HG03060 (cell line): ENCODE measurements at regions not wholly inside any gene's neighbourhood (a gene's known extent, or its start where the extent isn't known, plus 50 kb on each side); places are given as distances from the start of the nearest gene placed in this dataset.
"Not testable (repeated sequence)": the region's sequence is repeated elsewhere in the genome, so short reads cannot be mapped to it uniquely, and the experiment has no call there.

Experiments used
- ATAC-seq: cut with Tn5 transposase; IDR thresholded peaks from one replicate; pipeline ENCODE4 v1.9.1; 2021; ENCODE audit warnings: low read depth, moderate number of reproducible peaks; ENCODE audit not compliant: unreplicated experiment

GRCh38 chr10:121128164-121128563, 277.0 kb downstream of the WDR11 start:
- no peak for ATAC-seq

GRCh38 chr10:121129266-121129665, 278.1 kb downstream of the WDR11 start:
- no peak for ATAC-seq

- ATAC-seq = no peak
Observed at GRCh38 chr10:121130382-121130781, 279.2 kb downstream of the WDR11 start.

- ATAC-seq = no peak
Observed at GRCh38 chr10:121131014-121131413, 279.9 kb downstream of the WDR11 start.

- ATAC-seq = no peak
Observed at GRCh38 chr10:121131426-121132265, 280.5 kb downstream of the WDR11 start.

- no peak for ATAC-seq
Observed at GRCh38 chr10:121132273-121132672, 281.1 kb downstream of the WDR11 start.

- no peak for ATAC-seq
Observed at GRCh38 chr10:121133901-121134300, 282.7 kb downstream of the WDR11 start.

GRCh38 chr10:121134711-121135110, 283.5 kb downstream of the WDR11 start:
- no peak for ATAC-seq

- no peak for ATAC-seq
Observed at GRCh38 chr10:121135512-121135911, 284.4 kb downstream of the WDR11 start.

- ATAC-seq = no peak
Observed at GRCh38 chr10:121137533-121137932, 286.4 kb downstream of the WDR11 start.

- no peak for ATAC-seq
Observed at GRCh38 chr10:121138112-121138860, 287.1 kb downstream of the WDR11 start.

GRCh38 chr10:121138918-121139317, 287.8 kb downstream of the WDR11 start:
- ATAC-seq = no peak

- not testable (repeated sequence) for ATAC-seq
Observed at GRCh38 chr10:121145802-121146395, 294.7 kb downstream of the WDR11 start.

GRCh38 chr10:121148921-121149320, 297.8 kb downstream of the WDR11 start:
- ATAC-seq = no peak

GRCh38 chr10:121152033-121152432, 300.9 kb downstream of the WDR11 start:
- ATAC-seq = no peak

GRCh38 chr10:121152935-121153334, 301.8 kb downstream of the WDR11 start:
- no peak for ATAC-seq

GRCh38 chr10:121154310-121154709, 303.1 kb downstream of the WDR11 start:
- no peak for ATAC-seq

- ATAC-seq = no peak
Observed at GRCh38 chr10:121154846-121155245, 303.7 kb downstream of the WDR11 start.

- no peak for ATAC-seq
Observed at GRCh38 chr10:121155742-121156474, 304.7 kb downstream of the WDR11 start.

- ATAC-seq = no peak
Observed at GRCh38 chr10:121157998-121158397, 306.8 kb downstream of the WDR11 start.
